K562 (cell line): ENCODE measurements at regions not wholly inside any gene's neighbourhood (a gene's known extent, or its start where the extent isn't known, plus 50 kb on each side); places are given as distances from the start of the nearest gene placed in this dataset.

Source experiments
- ATAC-seq: fragments of 200-7000 bp; cut with Tn5 transposase; 3 replicates; pipeline ENCODE4 v1.9.1; 2020; ENCODE audit warnings: moderate library complexity
- BruUV-seq: library from RNA; stranded (reverse); fragments of 400-500 nt; replicated peaks from 2 replicates; lab custom pipeline; 2021; lab: Mats Ljungman, UMichigan
- CTCF ChIA-PET: fragments of 300-600 bp; formaldehyde crosslinking; extraction: SDS; loops from one replicate; lab custom pipeline; 2021; ENCODE audit warnings: low intra/inter-chr PET ratio; lab: Yijun Ruan, JAX
- POLR2A ChIA-PET: fragments of 300-600, 350-650 bp; sonication (Branson Sonifier 250); formaldehyde crosslinking; extraction: SDS; loops from one replicate; lab custom pipeline; 2021; ENCODE audit warnings: antibody characterized with exemption, inconsistent platforms; lab: Yijun Ruan, JAX
- DNase-seq, 4 experiments: peaks; one replicate each; pipeline versions ENCODE4 v3.0.0 to v3.0.0-alpha.2; 2011 to 2018; ENCODE audit warnings: low spot score in 3 of 4, mixed read lengths in 3 of 4; ENCODE audit errors: extremely low read depth in 1 of 4
- FAIRE-seq: peaks from 2 replicates; lab custom pipeline; 2011; peaks lifted over from hg19 to GRCh38; lab: Jason Lieb, UNC
- H2AFZ ChIP-seq: 2 replicates; pipeline ENCODE4 v1.6.0; 2011; ENCODE audit warnings: low read depth, low read length, control low read depth, inconsistent platforms
- H3K27ac ChIP-seq: fragments of 200-600 bp; 3 replicates; pipeline ENCODE4 v1.8.0; 2011; ENCODE audit warnings: low read depth, mild to moderate bottlenecking, control low read depth, inconsistent platforms, low read length, moderate library complexity, mixed read lengths; ENCODE audit errors: extremely low read depth
- H3K27me3 ChIP-seq, 2 experiments: fragments of 300-600 bp in 1 of 2; 2 replicates in 1 of 2; 3 replicates in 1 of 2; pipeline versions ENCODE4 v1.6.0 to v1.8.0; 2011; ENCODE audit warnings: inconsistent platforms in 2 of 2, low read length in 2 of 2, mild to moderate bottlenecking in 1 of 2, mixed read lengths in 1 of 2, moderate library complexity in 1 of 2; ENCODE audit not compliant: control insufficient read depth in 2 of 2, insufficient read depth in 2 of 2
- H3K36me3 ChIP-seq: fragments of 300-600 bp; 3 replicates; pipeline ENCODE4 v1.8.0; 2011; ENCODE audit warnings: mild to moderate bottlenecking, low read length, inconsistent platforms; ENCODE audit not compliant: control insufficient read depth, insufficient read depth
- H3K4me1 ChIP-seq, 2 experiments: fragments of 200-600 bp in 1 of 2; replicated peaks in 1 of 2; 2 replicates in 1 of 2; 3 replicates in 1 of 2; pipeline versions ENCODE4 v1.5.1 to v1.8.0; 2011; ENCODE audit warnings: inconsistent platforms in 2 of 2, low read length in 2 of 2, mild to moderate bottlenecking in 1 of 2, mixed read lengths in 1 of 2, moderate library complexity in 1 of 2; ENCODE audit not compliant: control insufficient read depth in 2 of 2, insufficient read depth in 2 of 2
- H3K4me2 ChIP-seq: 2 replicates; pipeline ENCODE4 v1.6.1; 2011; ENCODE audit warnings: low read length, control low read depth, inconsistent platforms, mixed read lengths; ENCODE audit not compliant: insufficient read depth
- H3K4me3 ChIP-seq: fragments of 200-600 bp; sonication (generic), shearing (Covaris generic); 2 replicates; pipeline ENCODE4 v1.5.1; 2016; ENCODE audit warnings: control low read depth, inconsistent platforms
- H3K79me2 ChIP-seq: fragments of 200-600 bp; 3 replicates; pipeline ENCODE4 v1.8.0; 2011; ENCODE audit warnings: low read length, inconsistent platforms; ENCODE audit not compliant: control insufficient read depth, insufficient read depth
- H3K9ac ChIP-seq, 2 experiments: 2 replicates each; pipeline versions ENCODE4 v1.6.0 to v1.6.1; 2011; ENCODE audit warnings: low read depth in 2 of 2, low read length in 2 of 2, control low read depth in 1 of 2, inconsistent platforms in 1 of 2, mild to moderate bottlenecking in 1 of 2, mixed read lengths in 1 of 2; ENCODE audit not compliant: insufficient read depth in 1 of 2
- H3K9me1 ChIP-seq: one replicate; pipeline ENCODE4 v1.6.0; 2011; ENCODE audit warnings: inconsistent platforms, mild to moderate bottlenecking, low read length, moderate library complexity; ENCODE audit not compliant: control insufficient read depth, insufficient read depth
- H3K9me3 ChIP-seq: replicated peaks from 2 replicates; pipeline ENCODE4 v1.5.1; 2011; ENCODE audit warnings: low read depth, low read length, inconsistent platforms; ENCODE audit not compliant: control insufficient read depth, insufficient read depth
- H4K20me1 ChIP-seq: replicated peaks from 2 replicates; pipeline ENCODE4 v1.6.1; 2011; ENCODE audit warnings: low read length, inconsistent platforms, mixed read lengths; ENCODE audit not compliant: control insufficient read depth, insufficient read depth
- CREBBP ChIP-seq: IDR thresholded peaks from one replicate; pipeline ENCODE4 v1.6.1; 2012; ENCODE audit warnings: low read depth, mild to moderate bottlenecking, control low read depth, inconsistent platforms, low read length
- GABPA ChIP-seq: fragments of 200-800 bp; sonication (Bioruptor generic); conservative IDR thresholded peaks from 2 replicates; pipeline ENCODE4 v1.6.1; 2016; ENCODE audit warnings: low read depth, missing genetic modification characterization, missing compliant biosample characterization
- HMG20A ChIP-seq: fragments of 450-650 bp; formaldehyde crosslinking; conservative IDR thresholded peaks from 2 replicates; pipeline ENCODE4 v1.4.0; 2020; ENCODE audit warnings: mild to moderate bottlenecking, mixed read lengths
- KLF13 ChIP-seq: fragments of 450-650 bp; IDR thresholded peaks from 2 replicates; pipeline ENCODE4 v1.6.1; 2016; ENCODE audit warnings: missing genetic modification characterization, low read depth, mild to moderate bottlenecking, missing compliant biosample characterization, moderate library complexity, borderline replicate concordance
- MAFF ChIP-seq: IDR thresholded peaks from 2 replicates; pipeline ENCODE4 v1.6.1; 2012; ENCODE audit warnings: low read length, improper control_type of control experiment
- MXI1 ChIP-seq: IDR thresholded peaks from 2 replicates; pipeline ENCODE4 v1.6.1; 2011; ENCODE audit warnings: low read depth, mild to moderate bottlenecking, improper control_type of control experiment, low read length
- NR2C1 ChIP-seq, 2 experiments: fragments of 450-650 bp; IDR thresholded peaks; 2 replicates each; pipeline ENCODE4 v1.6.1; 2017; ENCODE audit warnings: mild to moderate bottlenecking in 2 of 2, antibody characterized with exemption in 1 of 2, inconsistent platforms in 1 of 2, missing compliant biosample characterization in 1 of 2, missing genetic modification characterization in 1 of 2
- NR4A1 ChIP-seq, 2 experiments: fragments of 250-450 bp in 1 of 2; fragments of 450-650 bp in 1 of 2; sonication (Bioruptor Pico) in 1 of 2; IDR thresholded peaks; 2 replicates each; pipeline versions ENCODE4 v1.4.0 to v1.6.1; 2016 to 2020; ENCODE audit warnings: mild to moderate bottlenecking in 2 of 2, missing compliant biosample characterization in 1 of 2, missing genetic modification characterization in 1 of 2, moderate library complexity in 1 of 2
- PREB ChIP-seq: sonication (generic); formaldehyde crosslinking; IDR thresholded peaks from 2 replicates; pipeline ENCODE4 v1.8.1; 2023; ENCODE audit warnings: mild to moderate bottlenecking, missing genetic modification reagents
- RBM25 ChIP-seq: fragments of 200-400 bp; formaldehyde crosslinking; IDR thresholded peaks from 2 replicates; pipeline ENCODE4 v1.6.1; 2018; ENCODE audit warnings: low read length, low read depth, moderate library complexity; ENCODE audit not compliant: severe bottlenecking
- RFX5 ChIP-seq: IDR thresholded peaks from 2 replicates; pipeline ENCODE4 v1.6.1; 2011; ENCODE audit warnings: low read depth, mild to moderate bottlenecking, improper control_type of control experiment, low read length
- SMARCE1 ChIP-seq: fragments of 450-650 bp; IDR thresholded peaks from 2 replicates; pipeline ENCODE4 v1.7.1; 2016; ENCODE audit warnings: mild to moderate bottlenecking
- TFE3 ChIP-seq: fragments of 450-650 bp; formaldehyde crosslinking; IDR thresholded peaks from 2 replicates; pipeline ENCODE4 v1.4.0; 2020; ENCODE audit warnings: mild to moderate bottlenecking, mixed read lengths
- ZNF79 ChIP-seq: fragments of 250-450 bp; sonication (Bioruptor Pico); IDR thresholded peaks from 2 replicates; pipeline ENCODE4 v1.4.0; 2020; ENCODE audit warnings: low read depth, mild to moderate bottlenecking, moderate library complexity
- ZSCAN29 ChIP-seq: fragments of 450-650 bp; IDR thresholded peaks from 2 replicates; pipeline ENCODE4 v1.6.1; 2017
- WGBS: fragments of 100-300 bp; shearing (Covaris generic); methylation state at CpG from one replicate; pipeline ENCODE4 v1.1.6; 2016; ENCODE audit warnings: low coverage, mixed read lengths; ENCODE audit not compliant: insufficient coverage; ENCODE audit errors: missing lambda C conversion rate; 5-methylcytosine and 5-hydroxymethylcytosine counted together
- in situ Hi-C: fragments of 300-500 bp; cut with MboI; formaldehyde crosslinking; loops from 4 replicates; pipeline ENCODE4 v1.15.0; 2018; ENCODE audit warnings: inconsistent platforms, mixed read lengths
- intact Hi-C: fragments of 100-400 bp; cut with micrococcal nuclease; formaldehyde crosslinking; loops from 2 replicates; pipeline ENCODE4 v1.14.2; 2022

GRCh38 chr3:102608875-102609274, 174.1 kb downstream of the ZPLD1 start:
- CTCF ChIA-PET, result no interaction called here
- in situ Hi-C loops, result no loop called here
- TF ChIP-seq HMG20A (CRISPR knock-in tag), result no peak
- no peak for TF ChIP-seq GABPA (tag)
- no peak for TF ChIP-seq CREBBP
- TF ChIP-seq NR4A1 (CRISPR knock-in tag; IDR thresholded peaks at IDR 0.05), result no peak
- no peak for TF ChIP-seq NR4A1 (tag; IDR thresholded peaks at IDR 0.05)
- no peak for TF ChIP-seq SMARCE1
- TF ChIP-seq PREB (CRISPR knock-in tag), result no peak
- TF ChIP-seq TFE3 (CRISPR knock-in tag), result no peak
- TF ChIP-seq NR2C1 (IDR thresholded peaks at IDR 0.05), result no peak
- TF ChIP-seq NR2C1 (tag; IDR thresholded peaks at IDR 0.05), result no peak
- TF ChIP-seq KLF13, result no peak
- no peak for TF ChIP-seq MXI1
- no peak for TF ChIP-seq RBM25
- no peak for TF ChIP-seq ZNF79 (CRISPR knock-in tag)
- no peak for TF ChIP-seq RFX5
- TF ChIP-seq MAFF, result no peak
- no peak for TF ChIP-seq ZSCAN29
- TF ChIP-seq, all 486 proteins: peak for 0
- no peak for DNase-seq
- H3K79me2 ChIP-seq, result no peaks in the 10 kb centered on the region
- no peak overlapping the region for H3K4me2 ChIP-seq
- no peaks in the 10 kb centered on the region for H3K9me3 ChIP-seq
- no peak for FAIRE-seq
- no peak overlapping the region for H2AFZ ChIP-seq
- H3K27me3 ChIP-seq, result no peaks in the 10 kb centered on the region
- H3K4me1 ChIP-seq, result no peaks in the 10 kb centered on the region
- no peaks in the 10 kb centered on the region for H4K20me1 ChIP-seq
- H3K36me3 ChIP-seq, result no peaks in the 10 kb centered on the region
- ATAC-seq, result no peak
- no peak overlapping the region for H3K9ac ChIP-seq
- POLR2A ChIA-PET, result no interaction called here
- BruUV-seq, result no TSS peak
- H3K9me1 ChIP-seq, result no peaks in the 10 kb centered on the region
- intact Hi-C loops, result no loop called here
- H3K27ac ChIP-seq, result no peak overlapping the region
- WGBS, result 0% methylated on average over 2 of the region's 2 CpGs
- no peak overlapping the region for H3K4me3 ChIP-seq
